ENCODE measurements at regions not wholly inside any gene's neighbourhood (a gene's known extent, or its start where the extent isn't known, plus 50 kb on each side); places are given as distances from the start of the nearest gene placed in this dataset.

GRCh38 chr10:29186221-29186620 is 102.6 kb upstream of the LYZL1 start:
- Histone ChIP-seq H3K27ac (no peak overlapping the region), H3K4me1 (ENCODE audit: low read depth, poor library complexity, severe bottlenecking) (no peaks in the 10 kb centered on the region), H3K4me3 (IDR thresholded peaks at IDR 0.05; ENCODE audit: insufficient read depth, low read depth, low read length) (no peak overlapping the region), H4K20me1 (ENCODE audit: insufficient read depth) (no peaks in the 10 kb centered on the region), H2AFZ (ENCODE audit: low read depth) (no peak overlapping the region), H3K27me3 (ENCODE audit: insufficient read depth, low read depth) (no peaks in the 10 kb centered on the region), H3K79me2 (ENCODE audit: insufficient read depth, low read depth) (no peaks in the 10 kb centered on the region), H3K36me3 (ENCODE audit: insufficient read depth) (no peaks in the 10 kb centered on the region), H3K4me2 (no peak overlapping the region), H3K9ac (no peak overlapping the region)
- no peak for TF ChIP-seq CTCF (conservative IDR thresholded peaks at IDR 0.05; ENCODE audit: low read depth, low read length)

- Histone ChIP-seq H3K79me2 (ENCODE audit: insufficient read depth, low read depth) (no peaks in the 10 kb centered on the region), H3K27me3 (ENCODE audit: insufficient read depth, low read depth) (no peaks in the 10 kb centered on the region), H3K9ac (no peak overlapping the region), H3K4me3 (IDR thresholded peaks at IDR 0.05; ENCODE audit: insufficient read depth, low read depth, low read length) (no peak overlapping the region), H3K4me2 (no peak overlapping the region), H4K20me1 (ENCODE audit: insufficient read depth) (no peaks in the 10 kb centered on the region), H2AFZ (ENCODE audit: low read depth) (no peak overlapping the region), H3K36me3 (ENCODE audit: insufficient read depth) (no peaks in the 10 kb centered on the region), H3K27ac (no peak overlapping the region), H3K4me1 (ENCODE audit: low read depth, poor library complexity, severe bottlenecking) (no peaks in the 10 kb centered on the region)
- no peak for TF ChIP-seq CTCF (conservative IDR thresholded peaks at IDR 0.05; ENCODE audit: low read depth, low read length)
Observed at GRCh38 chr10:29189256-29189655, 99.6 kb upstream of the LYZL1 start.

GRCh38 chr10:29191674-29192073 is 97.2 kb upstream of the LYZL1 start:
- Histone ChIP-seq H2AFZ (ENCODE audit: low read depth) (no peak overlapping the region), H4K20me1 (ENCODE audit: insufficient read depth) (no peaks in the 10 kb centered on the region), H3K27me3 (ENCODE audit: insufficient read depth, low read depth) (no peaks in the 10 kb centered on the region), H3K4me1 (ENCODE audit: low read depth, poor library complexity, severe bottlenecking) (no peaks in the 10 kb centered on the region), H3K27ac (no peak overlapping the region), H3K36me3 (ENCODE audit: insufficient read depth) (no peaks in the 10 kb centered on the region), H3K4me2 (no peak overlapping the region), H3K79me2 (ENCODE audit: insufficient read depth, low read depth) (no peaks in the 10 kb centered on the region), H3K9ac (no peak overlapping the region), H3K4me3 (IDR thresholded peaks at IDR 0.05; ENCODE audit: insufficient read depth, low read depth, low read length) (no peak overlapping the region)
- TF ChIP-seq CTCF (conservative IDR thresholded peaks at IDR 0.05; ENCODE audit: low read depth, low read length), result no peak

- Histone ChIP-seq H2AFZ (ENCODE audit: low read depth) (no peak overlapping the region), H3K4me2 (no peak overlapping the region), H3K9ac (no peak overlapping the region), H3K4me1 (ENCODE audit: low read depth, poor library complexity, severe bottlenecking) (no peaks in the 10 kb centered on the region), H3K27me3 (ENCODE audit: insufficient read depth, low read depth) (no peaks in the 10 kb centered on the region), H3K4me3 (IDR thresholded peaks at IDR 0.05; ENCODE audit: insufficient read depth, low read depth, low read length) (no peak overlapping the region), H3K79me2 (ENCODE audit: insufficient read depth, low read depth) (no peaks in the 10 kb centered on the region), H3K27ac (no peak overlapping the region), H4K20me1 (ENCODE audit: insufficient read depth) (no peaks in the 10 kb centered on the region), H3K36me3 (ENCODE audit: insufficient read depth) (no peaks in the 10 kb centered on the region)
- no peak for TF ChIP-seq CTCF (conservative IDR thresholded peaks at IDR 0.05; ENCODE audit: low read depth, low read length)
Observed at GRCh38 chr10:29199339-29199738, 89.5 kb upstream of the LYZL1 start.

Measured in KMS-11 (cell line).